Mesothelial cell of epicardium (in vitro differentiated cells): ENCODE measurements at regions not wholly inside any gene's neighbourhood (a gene's known extent, or its start where the extent isn't known, plus 50 kb on each side); places are given as distances from the start of the nearest gene placed in this dataset.

Experiments used
- DNase-seq, 2 experiments: peaks; one replicate each; pipeline ENCODE4 v3.0.0; 2021; ENCODE audit warnings: low spot score in 2 of 2; ENCODE audit not compliant: unreplicated experiment in 2 of 2
- H3K27ac Mint-ChIP-seq: 2 replicates; pipeline ENCODE4 v1.8.0; 2021; ENCODE audit warnings: mixed read lengths
- H3K27me3 Mint-ChIP-seq: 2 replicates; pipeline ENCODE4 v1.8.0; 2021; ENCODE audit warnings: low read depth, mixed read lengths
- H3K36me3 Mint-ChIP-seq: 2 replicates; pipeline ENCODE4 v1.8.0; 2021; ENCODE audit warnings: mixed read lengths
- H3K4me1 Mint-ChIP-seq: 2 replicates; pipeline ENCODE4 v1.8.0; 2021; ENCODE audit warnings: mixed read lengths
- H3K4me3 Mint-ChIP-seq: 2 replicates; pipeline ENCODE4 v1.8.0; 2021; ENCODE audit warnings: mild to moderate bottlenecking, moderate library complexity, mixed read lengths
- H3K9me3 Mint-ChIP-seq: 2 replicates; pipeline ENCODE4 v1.8.0; 2021; ENCODE audit warnings: mixed read lengths
- TF ChIP-seq, protein P1 (sequence below): fragments of 200-600 bp; sonication (generic); IDR thresholded peaks from one replicate; pipeline ENCODE4 v1.5.0; 2021; ENCODE audit warnings: antibody characterized with exemption; ENCODE audit not compliant: unreplicated experiment

DNA sequence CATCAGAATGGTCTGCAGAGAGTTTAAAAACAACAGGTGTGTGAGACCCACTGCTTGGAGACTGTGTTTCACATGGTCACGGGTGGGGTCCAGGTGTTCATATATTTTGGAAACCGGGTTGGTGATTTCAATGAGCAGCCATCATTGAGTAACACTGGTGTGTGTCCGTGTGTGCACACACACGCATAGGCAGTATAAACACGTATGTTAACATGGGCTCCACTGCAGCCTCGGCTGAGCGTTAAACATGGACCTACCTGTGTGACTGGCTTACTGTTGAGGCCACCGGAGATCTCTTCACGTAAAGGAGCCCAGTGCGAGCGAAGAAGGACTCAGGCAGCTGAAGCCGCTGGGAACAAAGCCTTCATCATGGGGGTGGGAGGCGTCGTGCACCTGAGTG is 56.9 kb upstream of the TLR3 start:
- peaks cover 13% of the 10 kb centered on the region for H3K4me1 Mint-ChIP-seq
- no peak overlapping the region for H3K4me3 Mint-ChIP-seq
- TF ChIP-seq, protein P1, sequence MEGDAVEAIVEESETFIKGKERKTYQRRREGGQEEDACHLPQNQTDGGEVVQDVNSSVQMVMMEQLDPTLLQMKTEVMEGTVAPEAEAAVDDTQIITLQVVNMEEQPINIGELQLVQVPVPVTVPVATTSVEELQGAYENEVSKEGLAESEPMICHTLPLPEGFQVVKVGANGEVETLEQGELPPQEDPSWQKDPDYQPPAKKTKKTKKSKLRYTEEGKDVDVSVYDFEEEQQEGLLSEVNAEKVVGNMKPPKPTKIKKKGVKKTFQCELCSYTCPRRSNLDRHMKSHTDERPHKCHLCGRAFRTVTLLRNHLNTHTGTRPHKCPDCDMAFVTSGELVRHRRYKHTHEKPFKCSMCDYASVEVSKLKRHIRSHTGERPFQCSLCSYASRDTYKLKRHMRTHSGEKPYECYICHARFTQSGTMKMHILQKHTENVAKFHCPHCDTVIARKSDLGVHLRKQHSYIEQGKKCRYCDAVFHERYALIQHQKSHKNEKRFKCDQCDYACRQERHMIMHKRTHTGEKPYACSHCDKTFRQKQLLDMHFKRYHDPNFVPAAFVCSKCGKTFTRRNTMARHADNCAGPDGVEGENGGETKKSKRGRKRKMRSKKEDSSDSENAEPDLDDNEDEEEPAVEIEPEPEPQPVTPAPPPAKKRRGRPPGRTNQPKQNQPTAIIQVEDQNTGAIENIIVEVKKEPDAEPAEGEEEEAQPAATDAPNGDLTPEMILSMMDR: no peak
- H3K27me3 Mint-ChIP-seq: no peaks in the 10 kb centered on the region
- H3K36me3 Mint-ChIP-seq: no peaks in the 10 kb centered on the region
- peaks cover 5% of the 10 kb centered on the region for H3K9me3 Mint-ChIP-seq
- no peak for DNase-seq
- no peak overlapping the region for H3K27ac Mint-ChIP-seq

DNA sequence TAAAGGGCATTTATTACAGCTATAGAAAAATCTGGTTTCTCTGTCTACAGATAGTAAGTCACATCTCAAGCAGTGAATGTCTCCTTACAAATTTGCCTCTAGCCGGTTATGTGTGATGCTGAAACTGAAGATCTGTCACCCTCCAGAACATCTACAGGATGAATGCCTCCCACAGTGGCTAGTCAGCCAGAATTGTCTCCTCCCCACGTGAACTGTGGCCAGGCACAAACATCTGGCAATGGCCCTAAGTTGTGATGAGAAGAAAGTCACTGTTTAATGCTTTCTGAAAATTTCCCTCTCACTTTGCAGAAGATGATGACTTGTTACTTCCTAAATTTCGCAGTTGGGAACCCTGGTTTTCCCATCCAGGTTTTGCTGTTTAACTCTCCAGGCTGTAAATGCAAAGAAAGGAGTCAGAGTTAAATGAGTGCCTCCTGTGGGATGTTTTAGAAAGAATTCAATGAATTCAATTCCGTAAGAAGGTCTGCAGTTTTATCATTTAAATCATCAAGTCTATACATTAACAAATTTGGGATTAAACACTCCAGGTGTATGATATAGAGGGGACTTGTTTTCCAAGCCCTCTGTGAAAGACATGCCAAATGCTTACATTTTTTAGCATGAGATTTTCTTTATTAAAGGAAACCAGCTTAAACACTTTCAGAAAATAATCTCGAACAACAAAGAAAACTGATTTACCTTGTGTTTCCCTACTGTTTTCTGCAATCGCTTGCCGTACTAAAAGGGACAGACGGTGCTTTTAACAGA is 55.4 kb upstream of the TLR3 start:
- no peak overlapping the region for H3K27ac Mint-ChIP-seq
- DNase-seq: no peak

DNA sequence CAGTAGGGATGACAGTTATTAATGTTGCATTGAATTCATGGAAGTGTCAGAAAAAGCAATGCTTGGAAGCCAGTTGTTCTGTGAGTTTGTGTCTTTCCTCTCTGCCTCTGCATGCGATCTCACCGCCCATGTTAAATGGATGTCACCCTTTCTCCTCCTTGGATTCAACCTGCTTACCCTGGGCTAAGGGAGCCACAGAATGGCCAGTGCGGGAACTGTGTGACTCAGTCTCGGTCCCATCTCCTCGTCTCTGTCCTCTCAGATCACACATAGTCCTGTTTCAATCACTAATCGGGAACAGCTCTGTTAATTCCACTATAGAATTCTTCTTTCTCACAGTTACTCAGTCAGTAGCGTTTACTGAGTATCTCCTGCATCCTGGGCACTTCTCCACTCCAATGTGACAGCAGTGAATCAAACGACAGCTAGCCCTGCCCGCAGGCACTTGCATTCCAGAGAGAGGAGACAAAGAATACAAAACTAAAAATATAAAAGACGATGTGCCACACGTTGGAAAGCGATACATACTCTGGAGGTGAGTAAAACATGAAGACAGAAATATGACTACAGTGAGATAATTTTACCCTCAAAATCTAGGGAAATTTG is 53.6 kb upstream of the TLR3 start:
- Mint-ChIP-seq H3K4me3 (no peak overlapping the region), H3K4me1 (peaks cover 2% of the 10 kb centered on the region), H3K27ac (no peak overlapping the region), H3K9me3 (peaks cover 14% of the 10 kb centered on the region), H3K27me3 (peaks cover 1% of the 10 kb centered on the region), H3K36me3 (no peaks in the 10 kb centered on the region)
- no peak for DNase-seq
- TF ChIP-seq, protein P1: no peak

More for the DNA sequence above, 55.4 kb upstream of the TLR3 start:
- TF ChIP-seq, protein P1: no peak
- no peaks in the 10 kb centered on the region for H3K27me3 Mint-ChIP-seq
- H3K4me3 Mint-ChIP-seq: no peak overlapping the region
- peaks cover 8% of the 10 kb centered on the region for H3K4me1 Mint-ChIP-seq
- peaks cover 8% of the 10 kb centered on the region for H3K9me3 Mint-ChIP-seq
- no peaks in the 10 kb centered on the region for H3K36me3 Mint-ChIP-seq

DNA sequence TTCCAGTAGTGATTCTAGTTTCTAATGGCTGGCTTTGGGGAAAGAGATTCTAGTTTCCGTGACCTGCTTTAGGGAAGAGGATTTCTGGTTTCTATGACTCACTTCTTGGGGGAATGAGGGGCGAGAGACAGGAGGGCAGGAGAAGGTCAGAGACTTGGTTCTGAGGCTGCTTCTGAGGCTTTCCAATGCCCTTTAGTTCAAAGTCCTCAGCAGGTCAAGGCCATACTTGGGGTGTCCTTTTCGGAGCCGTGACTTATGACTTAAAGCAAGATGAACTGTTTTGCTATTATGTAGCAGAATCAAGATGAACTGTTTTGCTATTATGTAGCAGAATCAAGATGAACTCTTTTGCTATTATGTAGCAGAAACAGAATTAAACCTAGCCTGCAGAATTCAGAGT is 52.2 kb upstream of the TLR3 start:
- Mint-ChIP-seq H3K4me3 (no peak overlapping the region), H3K4me1 (peaks cover 17% of the 10 kb centered on the region)

DNA sequence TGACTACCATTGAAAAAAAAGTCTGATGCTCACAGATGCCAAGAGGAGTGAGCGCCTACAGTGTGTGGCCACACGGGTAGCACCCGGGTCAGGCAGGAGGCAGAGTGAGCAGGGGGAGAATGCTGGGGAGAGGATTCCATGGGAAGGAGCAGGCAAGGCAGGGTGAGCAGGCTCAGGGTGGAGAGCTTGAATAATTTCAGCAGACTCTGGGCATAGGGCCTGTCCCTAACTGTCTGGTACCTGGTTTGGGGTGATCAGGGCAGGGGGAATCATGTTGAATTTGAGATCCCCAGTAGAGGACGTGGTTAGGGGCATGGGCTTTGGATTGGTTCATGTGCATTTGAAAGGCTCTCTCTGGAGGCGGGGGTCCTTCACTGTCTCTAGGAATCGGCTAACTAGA is 51.2 kb upstream of the TLR3 start:
- no peak overlapping the region for H3K4me3 Mint-ChIP-seq
- peaks cover 17% of the 10 kb centered on the region for H3K4me1 Mint-ChIP-seq

More for the DNA sequence above, 52.2 kb upstream of the TLR3 start:
- Mint-ChIP-seq H3K27ac (no peak overlapping the region), H3K36me3 (no peaks in the 10 kb centered on the region), H3K27me3 (peaks cover 1% of the 10 kb centered on the region), H3K9me3 (peaks cover 14% of the 10 kb centered on the region)
- no peak for DNase-seq
- TF ChIP-seq, protein P1: no peak

More for the DNA sequence above, 51.2 kb upstream of the TLR3 start:
- Mint-ChIP-seq H3K27ac (no peak overlapping the region), H3K27me3 (peaks cover 1% of the 10 kb centered on the region), H3K9me3 (peaks cover 14% of the 10 kb centered on the region), H3K36me3 (no peaks in the 10 kb centered on the region)
- TF ChIP-seq, protein P1: no peak
- no peak for DNase-seq
